Uterus (tissue), 3 donors: ENCODE measurements at regions not wholly inside any gene's neighbourhood (a gene's known extent, or its start where the extent isn't known, plus 50 kb on each side); places are given as distances from the start of the nearest gene placed in this dataset.

ENCODE experiments used
- DNase-seq, 2 donors: peaks; one replicate each; pipeline ENCODE4 v3.0.0-alpha.2; 2019 to 2020
- H3K27ac ChIP-seq, 2 donors: fragments of 200-600 bp; sonication (generic); 1 replicate in 1 of 2; 2 replicates in 1 of 2; pipeline ENCODE4 v1.5.1; 2016 to 2018
- H3K27me3 ChIP-seq, 2 donors: fragments of 200-600 bp; sonication (generic); one replicate each; pipeline ENCODE4 v1.5.1; 2018 to 2019; ENCODE audit warnings: control low read depth in 1 of 2
- H3K36me3 ChIP-seq, 2 donors: fragments of 200-600 bp; sonication (generic); one replicate each; pipeline ENCODE4 v1.5.1; 2019; ENCODE audit warnings: control low read depth in 1 of 2
- H3K4me1 ChIP-seq, 2 donors: fragments of 200-600 bp; sonication (generic); one replicate each; pipeline ENCODE4 v1.5.1; 2018 to 2019; ENCODE audit warnings: control low read depth in 1 of 2
- H3K4me3 ChIP-seq, 2 donors: fragments of 200-600 bp; sonication (generic); 1 replicate in 1 of 2; 2 replicates in 1 of 2; pipeline ENCODE4 v1.5.1; 2018 to 2019; ENCODE audit warnings: mild to moderate bottlenecking in 1 of 2
- H3K9me3 ChIP-seq, 2 donors: fragments of 200-600 bp; sonication (generic); one replicate each; pipeline ENCODE4 v1.5.1; 2019; ENCODE audit warnings: control low read depth in 1 of 2
- CTCF ChIP-seq, 4 experiments: fragments of 200-600 bp in 2 of 4; fragments of 450-650 bp in 2 of 4; sonication (generic) in 2 of 4; IDR thresholded peaks; one replicate each; pipeline ENCODE4 v1.5.1; 2016 to 2019; ENCODE audit warnings: antibody characterized with exemption in 4 of 4, mild to moderate bottlenecking in 2 of 4, moderate library complexity in 1 of 4
- POLR2A ChIP-seq, 2 donors: fragments of 450-650 bp; IDR thresholded peaks; one replicate each; pipeline ENCODE4 v1.6.1; 2016; ENCODE audit warnings: antibody characterized with exemption in 2 of 2, mild to moderate bottlenecking in 1 of 2, moderate library complexity in 1 of 2
- intact Hi-C: fragments of 100-400 bp; cut with DNase I; formaldehyde crosslinking; loops from one replicate; pipeline ENCODE4 v1.15.1; 2023; ENCODE audit warnings: low total_unique reads
- donor health status: DM: yes; HTN: yes; CAD: no.

DNA sequence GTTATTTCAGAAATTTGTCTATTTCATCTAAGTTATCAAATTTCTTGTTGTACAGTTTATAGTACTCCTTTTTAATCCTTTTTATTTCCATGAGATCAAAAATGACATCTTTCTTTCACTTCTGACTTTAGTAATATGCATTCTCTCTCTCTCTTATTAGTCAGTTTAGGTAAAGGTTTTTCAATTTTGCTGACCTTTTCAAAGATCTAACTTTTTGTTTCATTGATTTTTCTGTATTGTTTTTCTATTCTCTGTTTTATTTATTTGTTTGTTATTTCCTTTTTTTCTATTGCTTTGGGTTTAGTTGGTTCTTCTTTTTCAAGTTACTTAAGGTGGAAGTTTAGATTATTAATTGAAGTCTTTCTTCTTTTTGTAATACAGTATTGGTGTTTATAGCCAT, 294.2 kb downstream of the CCDC85A start:
- H3K36me3 ChIP-seq: no peaks in the 10 kb centered on the region
- no peaks in the 10 kb centered on the region for H3K4me1 ChIP-seq
- no peaks in the 10 kb centered on the region for H3K27me3 ChIP-seq
- intact Hi-C loops: no loop called here
- TF ChIP-seq CTCF (IDR thresholded peaks at IDR 0.05) (no peak), POLR2A (IDR thresholded peaks at IDR 0.05) (no peak)
- no peaks in the 10 kb centered on the region for H3K9me3 ChIP-seq
- no peak for DNase-seq
- no peak overlapping the region for H3K27ac ChIP-seq
- H3K4me3 ChIP-seq: no peak overlapping the region

GRCh38 chr2:56483081-56483480, 299.3 kb downstream of the CCDC85A start:
- no peaks in the 10 kb centered on the region for H3K27me3 ChIP-seq
- no peak overlapping the region for H3K27ac ChIP-seq
- no peaks in the 10 kb centered on the region for H3K9me3 ChIP-seq
- no peaks in the 10 kb centered on the region for H3K4me1 ChIP-seq
- TF ChIP-seq POLR2A (IDR thresholded peaks at IDR 0.05): no peak
- TF ChIP-seq CTCF (IDR thresholded peaks at IDR 0.05): no peak
- no peak for DNase-seq
- no peaks in the 10 kb centered on the region for H3K36me3 ChIP-seq
- intact Hi-C loops: no loop called here
- no peak overlapping the region for H3K4me3 ChIP-seq

GRCh38 chr2:56484906-56485305, 301.1 kb downstream of the CCDC85A start:
- intact Hi-C loops: no loop called here
- H3K9me3 ChIP-seq: no peaks in the 10 kb centered on the region

DNA sequence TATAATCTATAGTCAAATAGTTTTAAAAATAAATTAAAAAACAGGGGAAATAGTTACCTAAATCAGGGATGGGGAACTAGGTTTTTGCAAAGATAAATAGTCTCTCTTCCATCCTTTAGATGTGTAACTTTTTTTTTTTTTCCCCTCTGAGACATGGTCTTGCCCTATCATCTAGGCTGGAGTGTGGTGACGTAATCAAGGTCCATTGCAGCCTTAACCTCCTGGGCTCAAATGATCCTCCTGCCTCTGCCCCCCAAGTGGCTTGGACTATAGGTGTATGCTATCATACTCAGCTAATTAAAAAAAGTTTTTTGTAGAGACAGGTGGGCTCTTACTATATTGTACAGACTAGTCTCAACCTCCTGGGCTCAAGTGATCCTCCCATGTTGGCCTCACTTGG, 316.5 kb downstream of the CCDC85A start:
- Histone ChIP-seq H3K36me3 (no peaks in the 10 kb centered on the region), H3K9me3 (no peaks in the 10 kb centered on the region), H3K27me3 (peaks cover 0 to 3% of the 10 kb centered on the region in 2 donors), H3K4me1 (no peaks in the 10 kb centered on the region), H3K27ac (no peak overlapping the region), H3K4me3 (no peak overlapping the region)
- TF ChIP-seq POLR2A (IDR thresholded peaks at IDR 0.05) (no peak), CTCF (IDR thresholded peaks at IDR 0.05) (no peak)
- no peak for DNase-seq
- intact Hi-C loops: no loop called here

More at GRCh38 chr2:56484906-56485305, 301.1 kb downstream of the CCDC85A start:
- H3K4me1 ChIP-seq: no peaks in the 10 kb centered on the region
- TF ChIP-seq POLR2A (IDR thresholded peaks at IDR 0.05) (no peak), CTCF (IDR thresholded peaks at IDR 0.05) (no peak)
- no peak for DNase-seq
- no peak overlapping the region for H3K4me3 ChIP-seq
- no peaks in the 10 kb centered on the region for H3K36me3 ChIP-seq
- no peaks in the 10 kb centered on the region for H3K27me3 ChIP-seq
- no peak overlapping the region for H3K27ac ChIP-seq

- H3K36me3 ChIP-seq: no peaks in the 10 kb centered on the region
- peaks cover 0 to 3% of the 10 kb centered on the region in 2 donors for H3K27me3 ChIP-seq
- no peak overlapping the region for H3K27ac ChIP-seq
- TF ChIP-seq POLR2A (IDR thresholded peaks at IDR 0.05): no peak
- no peak for TF ChIP-seq CTCF (IDR thresholded peaks at IDR 0.05)
- intact Hi-C loops: no loop called here
- no peaks in the 10 kb centered on the region for H3K9me3 ChIP-seq
- H3K4me1 ChIP-seq: no peaks in the 10 kb centered on the region
- no peak overlapping the region for H3K4me3 ChIP-seq
- DNase-seq: no peak
Measured at GRCh38 chr2:56502616-56503015, 318.8 kb downstream of the CCDC85A start.
